Islet precursor cell (in vitro differentiated cells): ENCODE measurements at regions not wholly inside any gene's neighbourhood (a gene's known extent, or its start where the extent isn't known, plus 50 kb on each side); places are given as distances from the start of the nearest gene placed in this dataset.
"Not testable (repeated sequence)": the region's sequence is repeated elsewhere in the genome, so short reads cannot be mapped to it uniquely, and the experiment has no call there.

Experiments used
- DNase-seq: peaks from one replicate; pipeline ENCODE4 v3.0.0-alpha.2; 2018

DNA sequence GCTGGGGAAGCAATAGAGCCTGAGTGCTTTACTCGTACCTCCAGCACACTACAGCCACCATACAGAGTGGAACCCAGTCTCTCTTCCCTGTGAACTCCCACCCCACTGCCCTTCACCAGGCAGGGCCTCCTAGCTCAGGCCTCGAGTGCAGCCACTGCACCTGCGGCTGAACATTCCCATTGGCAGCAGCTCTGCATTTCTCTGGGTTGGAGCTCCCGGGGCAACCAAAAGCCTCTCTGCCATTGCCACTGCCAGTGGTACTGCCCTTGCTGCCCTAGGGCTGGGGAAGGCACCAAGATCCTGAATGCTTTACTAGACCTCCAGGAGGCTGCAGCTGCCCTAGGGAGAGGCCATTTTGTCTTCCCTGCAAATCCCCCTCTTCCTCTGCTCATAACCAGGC, 266.8 kb downstream of the TDRD3 start:
- no peak for DNase-seq

DNA sequence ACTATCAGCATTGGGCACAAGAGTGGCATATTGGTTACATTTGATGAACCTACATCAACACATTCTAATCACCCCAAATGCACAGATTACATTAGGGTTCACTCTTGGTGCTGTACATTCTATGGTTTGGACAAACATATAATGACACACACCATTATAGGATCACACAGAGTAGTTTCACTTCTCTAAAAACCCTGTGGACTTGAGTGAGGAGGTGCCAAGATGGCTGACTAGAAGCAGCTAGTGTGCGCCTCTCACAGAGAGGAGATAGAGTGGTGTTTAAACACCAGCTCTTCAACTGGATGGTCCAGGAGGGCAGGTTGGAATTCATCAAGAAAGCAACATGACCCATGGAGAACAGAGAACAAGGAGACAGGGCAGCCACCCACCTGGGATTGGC, 265.6 kb downstream of the TDRD3 start:
- no peak for DNase-seq

DNA sequence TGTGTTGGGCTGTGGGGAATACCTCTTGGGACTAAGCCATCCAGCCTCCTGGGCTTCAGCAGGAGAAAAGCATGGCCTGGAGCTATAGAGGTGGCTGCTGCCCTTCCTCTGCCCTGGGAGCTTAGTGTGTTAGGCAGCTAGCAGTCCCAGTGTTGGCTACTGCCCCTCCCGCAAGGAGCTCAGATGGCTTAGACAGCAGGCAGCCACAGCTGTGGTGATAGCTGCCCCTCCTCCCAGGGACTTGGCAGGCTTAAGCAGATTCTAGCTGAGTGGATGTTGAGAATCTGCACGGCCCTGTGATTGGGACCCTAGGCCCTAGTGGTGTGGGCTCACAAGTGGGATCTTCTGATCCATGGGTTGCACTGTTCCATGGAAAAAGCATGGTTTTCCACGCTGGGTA, 264.5 kb downstream of the TDRD3 start:
- DNase-seq = no peak

DNA sequence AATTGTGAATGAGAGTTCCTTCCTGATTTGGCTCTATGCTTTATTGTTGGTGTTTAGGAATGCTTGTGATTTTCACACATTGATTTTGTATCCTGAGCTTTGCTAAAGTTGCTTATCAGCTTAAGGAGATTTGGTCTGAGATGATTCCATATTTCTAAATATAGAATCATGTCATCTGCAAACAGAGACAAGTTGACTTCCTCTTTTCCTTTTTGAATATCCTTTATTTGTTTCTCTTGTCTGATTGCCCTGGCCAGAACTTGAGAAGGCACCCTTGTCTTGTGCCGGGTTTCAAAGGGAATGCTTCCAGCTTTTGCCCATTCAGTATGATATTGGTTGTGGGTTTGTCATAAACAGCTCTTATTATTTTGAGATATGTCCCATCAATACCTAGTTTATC, 260.6 kb downstream of the TDRD3 start:
- DNase-seq = not testable (repeated sequence)

DNA sequence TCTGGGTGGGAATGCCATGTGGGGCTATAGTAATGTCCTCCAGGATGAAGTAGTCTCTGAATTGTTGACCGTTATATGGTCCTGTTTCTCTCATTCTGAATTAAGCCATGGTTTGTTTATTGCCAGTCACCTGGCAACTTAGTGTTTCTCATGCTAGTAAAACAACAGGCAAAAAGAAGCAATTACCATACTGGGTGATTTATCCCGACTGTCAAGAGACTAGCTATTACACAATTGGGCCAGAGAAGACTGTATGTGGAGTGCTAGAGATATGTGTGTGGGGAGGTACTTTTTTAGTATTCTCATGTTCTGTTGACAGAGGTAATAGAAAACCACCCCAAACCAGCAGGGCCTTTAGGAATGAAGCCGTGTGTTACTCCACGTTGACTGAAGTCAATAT, 258.2 kb downstream of the TDRD3 start:
- DNase-seq = no peak

DNA sequence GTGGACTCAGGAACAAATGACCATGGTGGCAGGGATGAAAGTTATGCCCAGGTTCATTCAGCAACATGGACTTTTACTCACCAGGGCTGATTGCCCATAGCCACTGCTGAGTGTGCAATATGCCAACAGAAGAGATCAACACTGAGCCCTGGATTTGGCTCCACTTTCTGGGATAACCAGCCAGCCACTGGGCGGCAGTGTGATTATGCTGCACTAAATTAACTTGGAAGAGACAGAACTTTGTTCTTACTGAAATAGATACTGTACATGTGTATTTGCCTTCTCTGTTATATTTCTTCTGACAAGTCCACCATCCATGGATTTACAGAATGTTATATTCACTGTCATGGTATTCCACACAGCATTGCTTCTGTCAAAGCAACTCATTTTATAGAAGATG, 257.4 kb downstream of the TDRD3 start:
- peak; percentile 65 for DNase-seq

DNA sequence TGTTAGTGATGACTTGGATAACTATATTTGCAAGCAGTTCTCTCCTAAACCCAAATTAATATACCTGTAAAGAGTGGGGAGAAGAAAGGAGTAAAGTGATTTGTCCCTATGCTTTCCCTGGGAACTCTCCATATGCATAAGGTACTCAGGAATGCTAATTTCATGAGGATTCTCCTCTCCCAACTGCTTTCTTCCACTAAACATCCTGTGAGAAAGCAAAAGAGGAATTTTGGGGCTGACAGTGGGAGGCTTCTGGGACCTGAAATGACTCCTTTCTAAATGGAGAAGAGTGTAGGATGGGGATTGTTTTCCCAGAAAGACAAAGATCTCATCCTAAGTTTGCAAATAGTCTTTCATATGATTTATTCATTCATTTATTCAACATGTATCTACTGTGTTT, 250.5 kb downstream of the TDRD3 start:
- no peak for DNase-seq

DNA sequence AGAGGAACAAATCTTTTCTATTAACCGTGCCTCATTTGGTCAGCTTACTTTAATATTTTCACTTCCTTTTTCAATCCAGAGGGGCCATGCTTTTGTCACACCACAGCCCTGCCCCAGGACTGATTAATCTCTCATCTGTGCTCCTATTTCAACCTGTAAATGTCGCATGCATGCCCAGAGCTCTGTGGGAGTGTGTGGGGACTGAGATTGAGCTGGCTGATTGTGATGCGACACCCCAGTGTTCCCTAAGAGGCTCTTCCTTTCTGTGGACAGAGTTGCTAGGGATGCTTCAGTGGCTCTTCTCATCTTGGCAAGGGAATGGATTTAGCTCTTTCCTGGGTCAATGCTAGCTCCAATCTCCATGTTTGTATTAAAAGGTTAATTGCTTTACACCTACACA, 249.6 kb downstream of the TDRD3 start:
- no peak for DNase-seq

DNA sequence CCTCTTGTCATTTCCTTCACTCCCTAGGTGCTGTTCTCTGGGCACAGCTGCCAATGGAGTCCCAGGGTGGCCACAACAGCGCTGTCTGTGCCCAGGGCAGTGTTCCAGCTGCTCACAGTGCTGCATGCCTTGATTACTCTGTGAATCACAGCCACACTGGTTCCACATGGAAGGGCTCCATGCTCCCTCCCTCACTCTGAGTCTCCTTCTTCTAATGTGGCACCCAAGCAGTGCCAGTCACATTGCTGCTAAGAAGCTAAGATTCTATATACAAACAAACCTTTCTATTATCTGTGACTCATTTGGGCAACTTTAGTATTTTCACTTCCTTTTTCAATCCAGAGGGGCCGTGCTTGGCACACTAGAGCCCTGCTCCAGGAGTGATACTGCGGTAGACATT, 248.7 kb downstream of the TDRD3 start:
- no peak for DNase-seq

DNA sequence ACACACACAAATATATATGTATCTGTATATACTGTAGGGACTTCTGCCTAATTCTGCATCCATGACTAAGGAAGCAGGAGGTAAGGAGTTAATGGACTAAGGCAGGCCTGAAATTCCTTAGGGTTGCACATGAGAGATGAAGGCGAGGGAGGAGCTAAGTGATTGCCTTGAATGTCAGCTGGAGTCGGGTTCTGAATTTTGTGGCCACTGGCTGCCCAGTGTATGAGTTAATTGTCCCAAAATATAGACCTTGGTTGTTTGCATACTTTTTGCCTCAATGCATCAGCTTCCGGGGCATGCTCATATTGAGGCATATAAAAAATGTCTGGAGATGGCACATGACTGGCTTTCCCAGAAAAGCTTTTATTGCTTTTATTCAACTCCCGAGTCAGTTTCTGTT, 245.5 kb downstream of the TDRD3 start:
- no peak for DNase-seq

DNA sequence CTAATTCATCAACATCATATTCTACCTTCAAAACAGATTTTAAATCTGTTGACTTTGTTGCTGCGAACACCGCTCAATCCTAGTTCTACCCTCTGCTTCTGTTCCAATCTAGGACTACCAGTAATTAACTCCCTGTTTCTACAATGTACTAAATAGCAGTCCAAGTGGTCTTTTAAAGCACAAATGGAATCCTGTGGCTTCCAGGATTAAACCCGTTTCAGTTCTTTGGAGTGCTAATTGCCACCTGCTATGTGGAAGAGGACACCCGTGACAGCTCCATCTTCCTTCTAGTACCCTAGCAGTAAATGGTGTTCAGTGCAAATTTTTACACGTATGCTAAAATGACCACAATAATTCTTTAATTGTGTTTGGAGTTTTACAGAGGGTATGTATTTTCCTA, 232.1 kb downstream of the TDRD3 start:
- no peak for DNase-seq

DNA sequence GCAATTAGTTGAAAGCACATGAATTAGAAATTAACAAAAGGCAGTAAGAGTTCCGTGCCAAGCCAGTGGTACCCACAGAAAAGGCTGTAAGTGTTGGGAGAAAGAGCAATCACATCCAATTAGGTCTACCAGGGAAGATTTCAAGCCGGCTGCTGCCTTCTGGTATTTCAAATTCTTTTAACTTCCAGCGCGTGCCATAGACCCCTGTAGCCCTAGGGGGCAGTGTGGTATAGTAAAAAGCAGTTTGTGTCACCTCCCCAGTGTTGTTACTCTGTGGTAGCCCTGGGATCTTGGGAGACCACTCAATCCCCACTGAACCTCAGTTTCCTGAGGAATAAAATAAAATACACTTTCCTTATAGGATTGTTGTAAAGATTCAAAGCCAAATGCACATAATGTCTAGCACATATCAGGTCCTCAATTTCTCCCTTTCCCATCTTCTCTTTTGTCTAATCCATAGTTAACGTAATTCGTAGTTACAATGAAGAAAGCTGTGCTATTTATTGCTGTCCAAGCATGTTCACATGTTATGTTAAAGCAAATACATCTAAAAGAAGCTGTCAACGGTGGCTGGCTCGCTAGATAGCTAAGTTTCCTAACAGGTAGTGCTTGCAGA, 230.2 kb downstream of the TDRD3 start:
- peak; percentile 82 for DNase-seq
